ENCODE measurements at regions not wholly inside any gene's neighbourhood (a gene's known extent, or its start where the extent isn't known, plus 50 kb on each side); places are given as distances from the start of the nearest gene placed in this dataset.

DNA sequence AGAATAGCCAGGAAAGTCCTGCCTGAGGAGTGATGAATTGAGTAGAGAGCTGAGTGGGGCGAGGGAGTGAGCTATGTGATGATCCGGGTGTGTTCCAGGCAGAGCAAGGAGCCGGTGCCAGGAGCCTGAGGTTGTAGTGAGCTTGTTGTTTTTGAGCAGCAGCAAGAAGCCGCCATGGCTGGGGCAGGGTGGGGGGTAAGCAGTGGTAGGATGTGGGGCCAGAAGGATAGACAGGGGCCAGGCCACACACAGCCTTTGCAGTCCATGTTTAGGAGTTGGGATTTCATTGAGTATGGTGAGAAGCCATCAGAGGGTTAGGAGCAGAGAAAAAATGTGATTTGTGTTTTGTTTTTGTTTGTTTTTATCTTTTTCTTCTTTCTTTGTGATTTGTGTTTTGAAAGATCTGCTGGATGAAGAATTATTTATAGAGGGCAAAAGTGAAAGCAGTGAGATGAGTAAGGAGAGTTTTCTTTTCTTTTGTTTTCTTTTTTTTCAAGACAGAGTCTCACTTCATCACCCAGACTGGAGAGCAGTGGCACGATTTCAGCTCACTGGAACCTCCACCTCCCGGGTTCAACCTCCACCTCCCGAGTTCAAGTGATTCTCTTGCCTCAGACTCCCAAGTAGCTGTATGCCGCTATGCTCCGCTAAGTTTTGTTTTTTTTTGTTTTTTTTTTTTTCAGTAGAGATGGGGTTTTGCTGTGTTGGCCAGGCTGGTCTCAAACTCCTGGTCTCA lies 92.3 kb upstream of the BCAT1 start:
- TF ChIP-seq, protein P1, sequence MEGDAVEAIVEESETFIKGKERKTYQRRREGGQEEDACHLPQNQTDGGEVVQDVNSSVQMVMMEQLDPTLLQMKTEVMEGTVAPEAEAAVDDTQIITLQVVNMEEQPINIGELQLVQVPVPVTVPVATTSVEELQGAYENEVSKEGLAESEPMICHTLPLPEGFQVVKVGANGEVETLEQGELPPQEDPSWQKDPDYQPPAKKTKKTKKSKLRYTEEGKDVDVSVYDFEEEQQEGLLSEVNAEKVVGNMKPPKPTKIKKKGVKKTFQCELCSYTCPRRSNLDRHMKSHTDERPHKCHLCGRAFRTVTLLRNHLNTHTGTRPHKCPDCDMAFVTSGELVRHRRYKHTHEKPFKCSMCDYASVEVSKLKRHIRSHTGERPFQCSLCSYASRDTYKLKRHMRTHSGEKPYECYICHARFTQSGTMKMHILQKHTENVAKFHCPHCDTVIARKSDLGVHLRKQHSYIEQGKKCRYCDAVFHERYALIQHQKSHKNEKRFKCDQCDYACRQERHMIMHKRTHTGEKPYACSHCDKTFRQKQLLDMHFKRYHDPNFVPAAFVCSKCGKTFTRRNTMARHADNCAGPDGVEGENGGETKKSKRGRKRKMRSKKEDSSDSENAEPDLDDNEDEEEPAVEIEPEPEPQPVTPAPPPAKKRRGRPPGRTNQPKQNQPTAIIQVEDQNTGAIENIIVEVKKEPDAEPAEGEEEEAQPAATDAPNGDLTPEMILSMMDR (IDR thresholded peaks at IDR 0.05; ENCODE audit: insufficient read depth, low read length), result no peak
- no peak for TF ChIP-seq GABPA (IDR thresholded peaks at IDR 0.05; ENCODE audit: low read depth)
- no peak for TF ChIP-seq POLR2AphosphoS5 (IDR thresholded peaks at IDR 0.05; ENCODE audit: low read depth)
- TF ChIP-seq REST (IDR thresholded peaks at IDR 0.05; ENCODE audit: insufficient replicate concordance, low read depth), result no peak
- no peak for TF ChIP-seq SPI1 (IDR thresholded peaks at IDR 0.05; ENCODE audit: borderline replicate concordance, low read depth)

Data from HL-60 (cell line).